ENCODE measurements at regions not wholly inside any gene's neighbourhood (a gene's known extent, or its start where the extent isn't known, plus 50 kb on each side); places are given as distances from the start of the nearest gene placed in this dataset.
A peak's percentile ranks its signal among the peaks of the same experiment; 100 is the strongest.
"Not testable (repeated sequence)": the region's sequence is repeated elsewhere in the genome, so short reads cannot be mapped to it uniquely, and the experiment has no call there.

GRCh38 chr17:22200187-22200586, 507.9 kb downstream of the KCNJ18 start:
- H3K36me3 Mint-ChIP-seq; H3K9me3 Mint-ChIP-seq; DNase-seq (ENCODE audit: low spot score in 2 of 2); H3K4me3 Mint-ChIP-seq; ATAC-seq (ENCODE audit: low read depth); H3K27me3 Mint-ChIP-seq; H3K4me1 Mint-ChIP-seq; H3K27ac Mint-ChIP-seq: not testable (repeated sequence)

GRCh38 chr17:22202702-22203101, 510.4 kb downstream of the KCNJ18 start:
- Mint-ChIP-seq H3K4me3 (no peak overlapping the region), H3K9me3 (peaks cover 5% of the 10 kb centered on the region), H3K27ac (no peak overlapping the region), H3K4me1 (no peaks in the 10 kb centered on the region), H3K27me3 (no peaks in the 10 kb centered on the region), H3K36me3 (no peaks in the 10 kb centered on the region)
- DNase-seq (ENCODE audit: low spot score in 2 of 2) (no peak), ATAC-seq (ENCODE audit: low read depth) (peak; percentile 64)

- no peaks in the 10 kb centered on the region for H3K36me3 Mint-ChIP-seq
- H3K27ac Mint-ChIP-seq: no peak overlapping the region
- no peak overlapping the region for H3K4me3 Mint-ChIP-seq
- DNase-seq (ENCODE audit: low spot score in 2 of 2) (no peak), ATAC-seq (ENCODE audit: low read depth) (no peak)
- peaks cover 5% of the 10 kb centered on the region for H3K9me3 Mint-ChIP-seq
- H3K4me1 Mint-ChIP-seq: no peaks in the 10 kb centered on the region
- H3K27me3 Mint-ChIP-seq: no peaks in the 10 kb centered on the region
These were observed 510.9 kb downstream of the KCNJ18 start for GRCh38 chr17:22203208-22203715.

- not testable (repeated sequence) for H3K27me3 Mint-ChIP-seq; DNase-seq (ENCODE audit: low spot score in 2 of 2); H3K4me3 Mint-ChIP-seq; H3K36me3 Mint-ChIP-seq; ATAC-seq (ENCODE audit: low read depth); H3K4me1 Mint-ChIP-seq; H3K9me3 Mint-ChIP-seq; H3K27ac Mint-ChIP-seq
These were observed 511.8 kb downstream of the KCNJ18 start for GRCh38 chr17:22204076-22204475.

GRCh38 chr17:22210212-22210611, 517.9 kb downstream of the KCNJ18 start:
- not testable (repeated sequence) for ATAC-seq (ENCODE audit: low read depth); DNase-seq (ENCODE audit: low spot score in 2 of 2); H3K36me3 Mint-ChIP-seq; H3K4me1 Mint-ChIP-seq; H3K27ac Mint-ChIP-seq; H3K4me3 Mint-ChIP-seq; H3K9me3 Mint-ChIP-seq; H3K27me3 Mint-ChIP-seq

- H3K27me3 Mint-ChIP-seq; ATAC-seq (ENCODE audit: low read depth); H3K4me1 Mint-ChIP-seq; H3K4me3 Mint-ChIP-seq; H3K9me3 Mint-ChIP-seq; H3K36me3 Mint-ChIP-seq; H3K27ac Mint-ChIP-seq; DNase-seq (ENCODE audit: low spot score in 2 of 2): not testable (repeated sequence)
These were observed 520.8 kb downstream of the KCNJ18 start for GRCh38 chr17:22213169-22213568.

- no peak for ATAC-seq (ENCODE audit: low read depth)
- no peak for DNase-seq (ENCODE audit: low spot score in 2 of 2)
- H3K36me3 Mint-ChIP-seq: no peaks in the 10 kb centered on the region
- H3K9me3 Mint-ChIP-seq: no peaks in the 10 kb centered on the region
- no peak overlapping the region for H3K4me3 Mint-ChIP-seq
- no peak overlapping the region for H3K27ac Mint-ChIP-seq
- no peaks in the 10 kb centered on the region for H3K4me1 Mint-ChIP-seq
- no peaks in the 10 kb centered on the region for H3K27me3 Mint-ChIP-seq
These were observed 524.8 kb downstream of the KCNJ18 start for GRCh38 chr17:22217135-22217534.

- Mint-ChIP-seq H3K4me1 (no peaks in the 10 kb centered on the region), H3K9me3 (no peaks in the 10 kb centered on the region), H3K27ac (no peak overlapping the region), H3K4me3 (no peak overlapping the region), H3K36me3 (no peaks in the 10 kb centered on the region), H3K27me3 (no peaks in the 10 kb centered on the region)
- DNase-seq (ENCODE audit: low spot score in 2 of 2) (no peak), ATAC-seq (ENCODE audit: low read depth) (no peak)
These were observed 529.0 kb downstream of the KCNJ18 start for GRCh38 chr17:22221344-22221743.

- DNase-seq (ENCODE audit: low spot score in 2 of 2); H3K9me3 Mint-ChIP-seq; H3K4me1 Mint-ChIP-seq; H3K36me3 Mint-ChIP-seq; H3K4me3 Mint-ChIP-seq; H3K27ac Mint-ChIP-seq; H3K27me3 Mint-ChIP-seq; ATAC-seq (ENCODE audit: low read depth): not testable (repeated sequence)
These were observed 534.2 kb downstream of the KCNJ18 start for GRCh38 chr17:22226477-22226876.

GRCh38 chr17:22226932-22227331, 534.6 kb downstream of the KCNJ18 start:
- not testable (repeated sequence) for H3K36me3 Mint-ChIP-seq; ATAC-seq (ENCODE audit: low read depth); H3K4me1 Mint-ChIP-seq; DNase-seq (ENCODE audit: low spot score in 2 of 2); H3K27me3 Mint-ChIP-seq; H3K4me3 Mint-ChIP-seq; H3K9me3 Mint-ChIP-seq; H3K27ac Mint-ChIP-seq

- not testable (repeated sequence) for H3K27me3 Mint-ChIP-seq; H3K9me3 Mint-ChIP-seq; H3K4me3 Mint-ChIP-seq; H3K4me1 Mint-ChIP-seq; ATAC-seq (ENCODE audit: low read depth); H3K27ac Mint-ChIP-seq; H3K36me3 Mint-ChIP-seq; DNase-seq (ENCODE audit: low spot score in 2 of 2)
These were observed 535.6 kb downstream of the KCNJ18 start for GRCh38 chr17:22227699-22228553.

- DNase-seq (ENCODE audit: low spot score in 2 of 2); H3K36me3 Mint-ChIP-seq; H3K27ac Mint-ChIP-seq; H3K4me3 Mint-ChIP-seq; H3K4me1 Mint-ChIP-seq; ATAC-seq (ENCODE audit: low read depth); H3K27me3 Mint-ChIP-seq; H3K9me3 Mint-ChIP-seq: not testable (repeated sequence)
These were observed 537.5 kb downstream of the KCNJ18 start for GRCh38 chr17:22229821-22230220.

- ATAC-seq (ENCODE audit: low read depth) (no peak), DNase-seq (ENCODE audit: low spot score in 2 of 2) (no peak)
- no peak overlapping the region for H3K27ac Mint-ChIP-seq
- H3K4me3 Mint-ChIP-seq: no peak overlapping the region
- H3K4me1 Mint-ChIP-seq: no peaks in the 10 kb centered on the region
- no peaks in the 10 kb centered on the region for H3K36me3 Mint-ChIP-seq
- no peaks in the 10 kb centered on the region for H3K27me3 Mint-ChIP-seq
- H3K9me3 Mint-ChIP-seq: peaks cover 3% of the 10 kb centered on the region
These were observed 541.1 kb downstream of the KCNJ18 start for GRCh38 chr17:22233382-22233781.

GRCh38 chr17:22242472-22242871, 550.1 kb downstream of the KCNJ18 start:
- H3K4me1 Mint-ChIP-seq: no peaks in the 10 kb centered on the region
- H3K9me3 Mint-ChIP-seq: no peaks in the 10 kb centered on the region
- H3K27ac Mint-ChIP-seq: no peak overlapping the region
- no peaks in the 10 kb centered on the region for H3K36me3 Mint-ChIP-seq
- H3K4me3 Mint-ChIP-seq: no peak overlapping the region
- no peak for DNase-seq (ENCODE audit: low spot score in 2 of 2)
- ATAC-seq (ENCODE audit: low read depth): no peak
- H3K27me3 Mint-ChIP-seq: no peaks in the 10 kb centered on the region

- Mint-ChIP-seq H3K36me3 (no peaks in the 10 kb centered on the region), H3K9me3 (no peaks in the 10 kb centered on the region), H3K27me3 (no peaks in the 10 kb centered on the region), H3K27ac (no peak overlapping the region), H3K4me3 (no peak overlapping the region), H3K4me1 (no peaks in the 10 kb centered on the region)
- no peak for ATAC-seq (ENCODE audit: low read depth)
- DNase-seq (ENCODE audit: low spot score in 2 of 2): no peak
These were observed 559.2 kb downstream of the KCNJ18 start for GRCh38 chr17:22251498-22251897.

Data from memory B cell (primary cell).